Ramos (cell line): ENCODE measurements at regions not wholly inside any gene's neighbourhood (a gene's known extent, or its start where the extent isn't known, plus 50 kb on each side); places are given as distances from the start of the nearest gene placed in this dataset.

Source experiments
- in situ Hi-C: fragments of 300-500 bp; cut with MboI; formaldehyde crosslinking; loops from one replicate; pipeline ENCODE4 v1.14.3; 2022; ENCODE audit warnings: low sequenced_read_pairs; ENCODE audit not compliant: unreplicated experiment

DNA sequence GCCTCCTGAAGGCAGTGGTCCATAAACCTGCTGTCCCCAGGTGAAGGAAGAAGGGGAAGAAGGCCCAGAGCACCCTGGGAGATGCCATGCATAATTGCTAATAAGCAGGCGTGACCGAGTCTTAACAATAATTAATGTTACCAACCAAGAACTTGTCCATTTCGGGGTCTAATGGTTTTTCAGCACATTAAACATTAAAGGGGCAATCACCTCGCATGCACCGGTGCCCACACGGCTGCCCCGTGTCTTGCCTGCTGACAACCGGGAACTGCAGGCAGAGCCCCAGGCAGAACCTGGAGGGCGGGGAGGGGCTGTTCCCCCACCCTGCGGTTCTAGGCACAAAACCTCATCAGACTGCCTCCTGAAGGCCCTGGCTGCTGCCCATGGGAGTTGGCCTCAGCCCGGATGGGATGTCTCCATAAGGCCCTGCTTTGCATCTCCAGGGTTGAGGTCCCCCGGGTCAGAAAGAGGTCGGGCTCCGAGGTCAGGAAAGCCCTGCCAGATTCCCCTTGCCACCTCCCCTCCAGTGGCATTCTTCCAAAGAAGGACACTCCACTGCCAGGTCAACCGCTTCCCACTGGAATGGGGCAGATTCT lies 169.0 kb downstream of the BUD13 start:
- in situ Hi-C loops, result no loop called here

DNA sequence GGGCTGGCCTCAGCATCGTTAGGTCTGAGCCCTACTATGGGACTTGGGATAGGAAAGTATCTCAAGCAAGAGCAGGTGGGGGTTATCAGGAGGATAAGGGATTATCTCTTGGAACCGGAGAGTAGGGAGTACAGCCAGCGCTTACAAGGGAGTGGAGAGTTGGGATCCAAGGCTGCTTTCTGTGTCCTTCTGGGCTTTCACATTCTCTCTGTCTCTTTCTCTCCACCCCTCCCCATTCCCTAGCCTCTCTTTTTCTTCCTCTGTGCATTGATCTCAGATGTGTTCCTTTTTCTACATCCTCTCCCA lies 170.2 kb downstream of the BUD13 start:
- in situ Hi-C loops, result no loop called here

DNA sequence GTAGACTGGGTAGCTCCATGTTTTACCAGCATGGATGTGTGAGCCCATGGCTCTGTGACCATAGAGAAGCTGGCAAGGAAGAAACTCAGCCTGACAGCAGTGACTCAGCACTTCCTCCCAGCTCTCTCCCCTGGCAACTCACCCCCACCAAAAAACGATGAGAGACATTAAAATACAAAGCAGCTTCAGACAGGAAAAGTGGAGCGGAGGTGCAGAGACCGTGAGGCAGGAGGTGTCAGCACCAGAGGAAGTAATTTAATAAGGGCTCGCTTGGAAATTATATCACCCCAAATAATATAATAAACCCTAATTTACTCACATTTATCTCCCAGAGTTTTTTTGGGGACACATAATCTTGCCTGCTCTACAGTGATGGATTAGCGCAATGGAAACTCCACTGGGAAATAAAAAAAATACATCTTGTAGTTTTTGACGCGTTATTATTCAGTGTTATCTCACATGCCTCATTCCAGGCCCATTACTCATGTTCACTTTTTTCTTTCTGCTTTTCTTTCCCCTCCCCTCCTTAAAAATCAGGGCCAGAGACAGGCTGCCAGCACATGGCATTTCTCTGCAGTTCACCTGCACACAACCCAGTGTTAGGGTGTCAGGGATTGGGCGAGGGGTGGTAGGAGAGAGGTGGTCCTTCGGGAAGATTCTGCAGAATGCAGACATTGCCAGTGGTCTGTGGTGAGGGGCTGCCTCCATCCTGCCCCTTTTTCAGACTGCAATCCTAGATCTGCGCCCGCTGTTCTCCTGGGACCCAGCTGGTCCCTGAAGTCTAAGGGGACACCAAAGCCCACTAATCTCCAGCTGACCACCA lies 170.8 kb downstream of the BUD13 start:
- in situ Hi-C loops, result no loop called here

DNA sequence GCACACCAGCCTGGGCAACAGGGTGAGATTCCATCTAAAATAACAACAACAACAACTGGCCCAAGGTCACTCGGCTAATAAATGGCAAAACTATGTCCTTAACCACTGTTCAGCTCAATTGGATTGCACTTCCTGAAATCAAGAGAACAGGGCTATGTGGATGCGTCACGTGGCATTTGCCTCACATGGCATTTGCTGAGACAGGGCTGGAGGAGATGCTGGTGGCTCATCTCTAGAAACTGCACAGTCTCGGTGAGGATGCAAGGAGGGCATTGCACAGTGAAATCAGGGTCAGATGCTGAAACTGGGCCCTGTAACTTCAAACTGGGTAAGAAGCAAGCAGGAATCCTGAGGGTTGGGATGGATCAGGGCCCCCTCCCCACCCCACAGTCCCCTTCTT lies 171.9 kb downstream of the BUD13 start:
- in situ Hi-C loops, result no loop called here

GRCh38 chr11:116598556-116598955 lies 174.2 kb downstream of the BUD13 start:
- in situ Hi-C loops, result no loop called here

GRCh38 chr11:116598036-116598435 lies 174.8 kb downstream of the BUD13 start:
- in situ Hi-C loops, result no loop called here

GRCh38 chr11:116596346-116597260 lies 176.2 kb downstream of the BUD13 start:
- in situ Hi-C loops, result no loop called here

- in situ Hi-C loops, result no loop called here
These were observed 177.4 kb downstream of the BUD13 start for GRCh38 chr11:116595305-116595880.

GRCh38 chr11:116590844-116591570 lies 181.8 kb downstream of the BUD13 start:
- in situ Hi-C loops, result no loop called here

DNA sequence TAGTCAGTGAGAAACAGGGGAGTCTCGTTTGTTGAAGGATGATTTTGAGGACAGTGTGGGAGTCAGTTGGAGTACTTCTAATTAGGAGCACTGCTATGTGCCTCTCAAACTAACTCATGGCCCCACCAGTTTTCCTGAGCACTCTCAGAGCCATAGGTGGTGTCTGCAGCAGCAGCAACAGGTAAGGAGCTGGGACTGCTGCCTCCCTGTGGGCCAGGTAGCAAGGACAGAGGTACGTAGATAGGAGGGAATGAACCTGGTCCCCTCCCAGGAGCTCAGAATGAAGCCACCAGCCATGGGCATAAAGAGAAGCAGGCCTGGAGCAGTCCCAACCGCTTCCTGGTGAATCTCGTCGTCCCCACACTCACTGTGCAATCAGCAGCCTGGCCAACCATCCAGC lies 183.4 kb downstream of the BUD13 start:
- in situ Hi-C loops, result no loop called here

DNA sequence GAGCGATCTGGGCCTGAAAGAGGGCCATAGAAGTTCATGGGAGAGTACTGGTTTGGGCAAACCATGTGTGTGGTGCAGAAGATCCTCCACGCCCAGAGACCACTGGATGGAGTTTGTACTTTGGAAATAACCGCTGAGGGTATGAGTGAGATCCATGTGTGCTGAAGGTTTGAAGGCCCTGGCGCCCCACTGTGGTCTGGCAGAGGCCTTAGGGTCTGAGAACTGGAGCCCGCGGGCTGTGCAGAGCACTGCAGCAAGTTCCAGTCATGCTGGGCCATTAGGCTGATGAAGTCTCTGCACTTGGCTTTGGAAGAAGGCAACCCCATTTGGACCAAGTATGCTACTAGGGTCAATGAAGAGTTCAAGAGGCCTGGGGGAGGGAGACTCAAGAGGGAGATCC lies 186.4 kb downstream of the BUD13 start:
- in situ Hi-C loops, result no loop called here

DNA sequence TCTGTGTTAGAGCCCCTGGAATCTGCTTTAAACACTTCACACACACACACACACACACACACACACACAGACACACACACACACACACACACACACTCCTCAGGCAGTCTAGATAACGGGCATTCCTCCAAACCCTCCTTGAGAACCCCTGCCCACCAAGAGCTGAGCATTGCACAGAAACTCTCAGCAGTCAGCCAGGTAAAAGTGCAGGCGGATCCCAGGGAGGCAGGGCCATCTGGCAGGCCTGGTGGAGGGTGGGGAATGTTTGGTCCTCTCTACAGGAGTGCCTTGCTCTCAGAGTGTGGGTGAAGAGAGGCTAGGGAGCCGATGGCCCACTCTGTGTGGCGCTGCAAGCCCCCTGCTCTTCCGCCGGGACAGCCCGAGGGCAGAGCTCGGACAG lies 190.2 kb downstream of the BUD13 start:
- in situ Hi-C loops, result no loop called here

DNA sequence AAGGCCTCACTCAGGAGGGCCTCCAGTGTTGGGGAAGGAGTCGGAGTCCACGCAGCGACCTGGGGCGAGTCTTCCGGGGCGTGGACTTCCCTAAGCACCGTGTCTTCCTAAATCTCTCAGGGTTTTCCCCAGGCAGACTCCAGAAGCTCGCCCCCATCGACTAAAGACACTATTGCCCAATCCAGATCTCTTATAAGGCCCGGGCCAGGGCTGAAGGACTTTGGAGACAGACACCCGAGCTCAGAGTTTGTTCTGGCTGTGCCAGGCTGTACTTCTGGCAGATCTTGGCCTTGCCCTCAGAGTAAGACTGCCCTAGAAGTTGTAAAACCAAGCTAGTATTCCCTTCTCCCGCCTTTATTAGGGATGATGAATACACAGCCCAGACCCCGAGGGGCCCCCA lies 191.4 kb downstream of the BUD13 start:
- in situ Hi-C loops, result no loop called here

- in situ Hi-C loops, result no loop called here
These were observed 192.0 kb downstream of the BUD13 start for GRCh38 chr11:116580799-116581198.

DNA sequence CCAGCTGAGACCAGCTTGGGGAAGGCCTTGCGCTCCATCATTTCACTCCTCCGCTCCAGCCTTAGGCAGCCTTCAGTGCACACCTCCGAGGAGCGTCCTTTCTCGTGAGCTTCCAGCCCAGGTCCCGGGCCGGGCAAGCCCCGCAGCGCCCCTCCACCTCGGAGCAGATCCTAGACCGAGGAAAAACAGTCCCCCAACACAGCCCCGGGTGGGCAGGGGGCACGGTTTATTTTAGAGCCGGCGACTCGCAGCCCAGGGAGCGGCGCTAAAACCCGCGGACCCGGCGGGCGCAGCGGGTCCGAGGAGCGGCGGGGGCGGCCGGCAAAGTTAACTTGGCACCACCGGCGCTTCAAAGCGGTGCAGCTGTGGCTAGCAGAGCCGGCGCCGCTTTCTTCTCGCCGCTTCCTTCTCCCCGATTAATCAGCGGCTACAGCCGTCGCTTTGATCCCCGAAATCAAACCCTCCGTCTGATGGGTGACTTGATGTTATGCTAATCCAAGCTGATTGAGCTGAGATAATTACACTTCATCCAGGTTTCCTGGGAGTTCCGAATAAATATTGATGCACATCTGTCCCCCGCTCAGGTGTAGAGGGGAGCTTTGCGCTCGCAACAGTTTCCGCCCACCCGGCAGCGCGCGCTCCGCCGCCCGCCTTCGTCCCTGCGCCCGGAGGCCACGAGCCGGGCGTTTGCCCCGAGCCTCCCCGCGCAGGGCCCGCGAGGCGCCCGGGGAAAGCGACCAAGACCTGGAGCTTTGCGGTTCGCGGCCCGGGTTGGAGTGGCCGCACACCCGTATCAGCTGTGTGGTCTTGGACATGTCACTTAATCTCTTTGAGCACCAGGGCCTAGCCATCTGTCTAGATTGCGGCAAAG lies 192.7 kb downstream of the BUD13 start:
- in situ Hi-C loops, result no loop called here

DNA sequence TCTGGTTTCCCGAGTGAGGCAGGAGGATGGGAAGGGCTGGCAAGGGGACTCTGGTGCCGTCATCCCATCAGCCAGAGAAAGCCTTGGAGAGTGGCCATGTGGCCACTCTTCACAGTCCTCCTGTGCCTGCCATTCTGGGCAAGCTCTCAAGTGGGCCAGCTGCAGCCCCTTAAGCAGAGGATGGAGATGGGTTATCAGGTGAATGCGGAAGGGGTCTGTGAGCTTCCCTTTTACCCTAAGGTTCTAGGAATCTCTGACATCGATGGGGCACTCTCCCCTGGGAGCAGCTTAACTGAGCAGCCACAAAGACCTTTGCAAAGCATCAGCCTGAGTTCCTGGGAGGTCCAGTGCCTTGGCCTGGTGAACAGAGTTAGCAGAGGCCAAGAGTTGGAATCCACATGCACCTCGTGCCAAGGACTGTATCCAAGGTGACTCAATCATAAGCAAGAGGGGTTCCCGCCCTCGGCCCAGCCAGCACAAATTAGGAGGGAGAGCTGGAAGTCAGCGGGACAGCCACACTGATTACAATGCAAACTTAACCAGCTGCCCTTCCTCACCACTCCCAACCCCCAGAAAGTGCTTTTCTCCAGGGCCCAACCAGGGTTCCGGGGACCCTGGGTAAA lies 193.6 kb downstream of the BUD13 start:
- in situ Hi-C loops, result no loop called here

GRCh38 chr11:116577956-116578355 lies 194.8 kb downstream of the BUD13 start:
- in situ Hi-C loops, result no loop called here

DNA sequence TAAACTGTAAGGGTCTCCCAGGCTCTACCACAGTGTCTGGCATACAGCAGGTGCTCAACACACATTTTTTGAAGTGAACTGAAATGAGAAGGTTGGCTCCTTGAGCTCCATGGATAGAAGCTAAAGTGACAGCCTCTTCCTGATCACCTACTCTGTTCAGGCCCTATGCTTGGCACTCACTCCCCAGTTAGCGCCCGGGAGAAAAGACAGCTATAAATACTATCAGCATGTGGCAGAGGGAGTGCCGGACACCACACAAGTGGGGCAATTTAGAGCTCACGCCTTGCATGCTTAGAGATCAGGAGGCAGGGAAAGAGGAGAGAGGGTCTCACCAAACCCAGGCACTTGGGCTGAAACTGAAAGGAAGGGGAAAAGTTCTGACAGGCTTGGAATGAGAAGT lies 195.5 kb downstream of the BUD13 start:
- in situ Hi-C loops, result no loop called here

DNA sequence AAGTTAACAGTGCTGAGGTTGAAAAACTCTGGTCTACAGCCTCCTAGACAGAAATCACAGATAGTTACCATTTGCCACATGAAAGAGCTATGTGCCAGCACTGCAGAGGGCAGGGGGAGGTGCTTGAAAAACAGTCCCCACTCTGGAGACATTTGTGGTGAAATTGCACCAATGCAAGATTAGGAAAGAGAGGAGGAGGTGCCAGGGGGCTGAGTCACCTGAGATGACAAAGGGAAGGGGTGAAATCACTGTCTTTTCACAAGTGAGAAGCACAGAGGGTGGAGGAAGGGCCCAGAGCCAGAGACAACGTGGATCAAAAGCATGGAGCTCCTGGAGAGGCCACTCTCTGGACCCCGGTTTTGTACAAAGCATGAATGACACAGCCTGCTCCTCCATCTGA lies 196.3 kb downstream of the BUD13 start:
- in situ Hi-C loops, result no loop called here
